ENCODE measurements at regions not wholly inside any gene's neighbourhood (a gene's known extent, or its start where the extent isn't known, plus 50 kb on each side); places are given as distances from the start of the nearest gene placed in this dataset.

- DNase-seq = no peak
Measured at GRCh38 chr10:78691301-78692030, 377.3 kb upstream of the ZMIZ1 start.

GRCh38 chr10:78692071-78692470, 376.7 kb upstream of the ZMIZ1 start:
- DNase-seq = no peak

- no peak for DNase-seq
Measured at GRCh38 chr10:78695846-78696245, 372.9 kb upstream of the ZMIZ1 start.

- DNase-seq = no peak
Measured at GRCh38 chr10:78696791-78697395, 371.9 kb upstream of the ZMIZ1 start.

GRCh38 chr10:78699971-78700370, 368.8 kb upstream of the ZMIZ1 start:
- DNase-seq = no peak

- peak; percentile 45 to 75 (median 63) for DNase-seq
Measured at GRCh38 chr10:78700413-78700812, 368.4 kb upstream of the ZMIZ1 start.

- DNase-seq = no peak
Measured at GRCh38 chr10:78700816-78701520, 367.8 kb upstream of the ZMIZ1 start.

GRCh38 chr10:78702186-78702585, 366.6 kb upstream of the ZMIZ1 start:
- no peak for DNase-seq

GRCh38 chr10:78702876-78703275, 365.9 kb upstream of the ZMIZ1 start:
- no peak for DNase-seq

GRCh38 chr10:78703593-78703992, 365.2 kb upstream of the ZMIZ1 start:
- no peak for DNase-seq

GRCh38 chr10:78706256-78706655, 362.5 kb upstream of the ZMIZ1 start:
- DNase-seq = no peak

GRCh38 chr10:78706726-78707540, 361.8 kb upstream of the ZMIZ1 start:
- no peak for DNase-seq

GRCh38 chr10:78707745-78708144, 361.0 kb upstream of the ZMIZ1 start:
- DNase-seq = no peak

- no peak for DNase-seq
Measured at GRCh38 chr10:78712147-78712546, 356.6 kb upstream of the ZMIZ1 start.

- no peak for DNase-seq
Measured at GRCh38 chr10:78713659-78714058, 355.1 kb upstream of the ZMIZ1 start.

- no peak for DNase-seq
Measured at GRCh38 chr10:78714225-78714624, 354.5 kb upstream of the ZMIZ1 start.

- DNase-seq = no peak
Measured at GRCh38 chr10:78715435-78715834, 353.3 kb upstream of the ZMIZ1 start.

- peak in 1 of 4 experiments; percentile 7 for DNase-seq
Measured at GRCh38 chr10:78716043-78716660, 352.6 kb upstream of the ZMIZ1 start.

GRCh38 chr10:78717200-78717599, 351.6 kb upstream of the ZMIZ1 start:
- no peak for DNase-seq

GRCh38 chr10:78718032-78718572, 350.7 kb upstream of the ZMIZ1 start:
- no peak for DNase-seq

GRCh38 chr10:78719276-78719675, 349.5 kb upstream of the ZMIZ1 start:
- DNase-seq = no peak

GRCh38 chr10:78720091-78720490, 348.7 kb upstream of the ZMIZ1 start:
- no peak for DNase-seq

Data from suppressor macrophage (primary cell).